Subcutaneous abdominal adipose tissue (tissue), 5 donors: ENCODE measurements at regions not wholly inside any gene's neighbourhood (a gene's known extent, or its start where the extent isn't known, plus 50 kb on each side); places are given as distances from the start of the nearest gene placed in this dataset.

Experiments
- H3K27ac ChIP-seq: one replicate; pipeline ENCODE4 v1.7.0; 2013; ENCODE audit warnings: low read depth, mild to moderate bottlenecking, inconsistent platforms, low read length, moderate library complexity
- H3K27me3 ChIP-seq, 5 donors: one replicate each; pipeline ENCODE4 v1.7.0; 2013; ENCODE audit warnings: low read length in 5 of 5, inconsistent platforms in 1 of 5; ENCODE audit not compliant: control insufficient read depth in 5 of 5, insufficient read depth in 4 of 5
- H3K36me3 ChIP-seq, 5 donors: one replicate each; pipeline ENCODE4 v1.7.0; 2013; ENCODE audit warnings: low read length in 5 of 5; ENCODE audit not compliant: control insufficient read depth in 5 of 5, insufficient read depth in 5 of 5
- H3K4me1 ChIP-seq, 5 donors: one replicate each; pipeline ENCODE4 v1.7.0; 2013; ENCODE audit warnings: low read length in 5 of 5, mild to moderate bottlenecking in 3 of 5, moderate library complexity in 1 of 5; ENCODE audit not compliant: control insufficient read depth in 5 of 5, insufficient read depth in 5 of 5
- H3K4me3 ChIP-seq, 5 donors: one replicate each; pipeline ENCODE4 v1.7.0; 2013; ENCODE audit warnings: low read length in 5 of 5, low read depth in 1 of 5
- H3K9ac ChIP-seq, 5 donors: one replicate each; pipeline ENCODE4 v1.7.0; 2013; ENCODE audit warnings: low read length in 5 of 5, mild to moderate bottlenecking in 4 of 5, moderate library complexity in 3 of 5
- H3K9me3 ChIP-seq, 5 donors: one replicate each; pipeline ENCODE4 v1.7.0; 2013; ENCODE audit warnings: low read length in 5 of 5; ENCODE audit not compliant: control insufficient read depth in 5 of 5
- donor health status: healthy.
- donor health status: healthy.
- donor health status: healthy.
- donor health status: healthy.
- donor health status: healthy.

- no peak overlapping the region for H3K27ac ChIP-seq
- H3K36me3 ChIP-seq, result peaks cover 0 to 9% (median 5%) of the 10 kb centered on the region in 5 donors
- H3K4me3 ChIP-seq, result no peak overlapping the region
Observed at GRCh38 chr2:70036290-70036689, 51.0 kb upstream of the PCBP1 start.

GRCh38 chr2:70035344-70035844 lies 51.9 kb upstream of the PCBP1 start:
- peak overlapping the region in 1 of 5 donors; percentile 22 for H3K9ac ChIP-seq
- H3K9me3 ChIP-seq, result no peaks in the 10 kb centered on the region
- peaks cover 0 to 9% (median 5%) of the 10 kb centered on the region in 5 donors for H3K36me3 ChIP-seq
- H3K4me1 ChIP-seq, result peaks cover 1 to 20% (median 14%) of the 10 kb centered on the region in 5 donors
- H3K27ac ChIP-seq, result peak overlapping the region; percentile 47
- no peak overlapping the region for H3K4me3 ChIP-seq
- no peaks in the 10 kb centered on the region for H3K27me3 ChIP-seq

More at GRCh38 chr2:70036290-70036689, 51.0 kb upstream of the PCBP1 start:
- Histone ChIP-seq H3K9me3 (no peaks in the 10 kb centered on the region), H3K4me1 (peaks cover 1 to 14% (median 9%) of the 10 kb centered on the region in 5 donors), H3K27me3 (no peaks in the 10 kb centered on the region), H3K9ac (no peak overlapping the region)

DNA sequence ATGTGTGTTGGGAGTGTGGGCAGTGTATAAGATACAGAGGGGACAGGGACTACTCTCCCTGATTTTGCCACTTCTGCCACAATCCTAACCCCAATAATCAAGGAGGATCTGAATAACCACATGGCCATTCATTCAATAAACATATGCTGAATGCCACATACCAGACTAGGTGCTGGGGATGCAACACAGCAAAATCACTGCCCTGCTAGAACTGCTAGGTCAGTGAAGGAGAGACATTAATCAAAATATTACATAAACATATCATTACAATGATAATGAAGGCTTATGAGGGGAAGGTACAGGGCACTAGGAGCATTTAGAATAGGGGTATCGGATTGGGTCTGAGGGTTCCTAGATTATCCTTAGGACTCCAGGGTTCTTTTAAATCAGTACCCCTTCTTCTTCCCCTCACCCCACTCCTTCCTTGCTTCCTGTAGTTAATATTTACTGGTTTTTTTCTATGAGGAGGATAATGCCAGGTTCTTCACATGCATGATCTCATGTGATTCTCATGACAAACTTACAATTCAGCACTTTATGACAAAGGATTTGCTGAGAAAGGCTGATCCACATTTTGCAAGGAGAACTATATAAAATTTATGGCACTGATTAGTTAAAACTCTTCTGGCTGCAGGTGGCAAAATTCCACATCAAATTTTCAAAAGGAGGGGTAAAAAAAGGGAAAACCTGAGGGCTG lies 56.4 kb upstream of the PCBP1 start:
- H3K4me3 ChIP-seq, result no peak overlapping the region
- H3K9ac ChIP-seq, result peak overlapping the region in 2 of 5 donors; percentile 16 to 61
- H3K27me3 ChIP-seq, result peaks cover 0 to 3% (median 0%) of the 10 kb centered on the region in 5 donors
- no peaks in the 10 kb centered on the region for H3K9me3 ChIP-seq
- peak overlapping the region; percentile 86 for H3K27ac ChIP-seq
- peaks cover 6 to 36% (median 29%) of the 10 kb centered on the region in 5 donors for H3K4me1 ChIP-seq
- peaks cover 0 to 9% (median 5%) of the 10 kb centered on the region in 5 donors for H3K36me3 ChIP-seq

DNA sequence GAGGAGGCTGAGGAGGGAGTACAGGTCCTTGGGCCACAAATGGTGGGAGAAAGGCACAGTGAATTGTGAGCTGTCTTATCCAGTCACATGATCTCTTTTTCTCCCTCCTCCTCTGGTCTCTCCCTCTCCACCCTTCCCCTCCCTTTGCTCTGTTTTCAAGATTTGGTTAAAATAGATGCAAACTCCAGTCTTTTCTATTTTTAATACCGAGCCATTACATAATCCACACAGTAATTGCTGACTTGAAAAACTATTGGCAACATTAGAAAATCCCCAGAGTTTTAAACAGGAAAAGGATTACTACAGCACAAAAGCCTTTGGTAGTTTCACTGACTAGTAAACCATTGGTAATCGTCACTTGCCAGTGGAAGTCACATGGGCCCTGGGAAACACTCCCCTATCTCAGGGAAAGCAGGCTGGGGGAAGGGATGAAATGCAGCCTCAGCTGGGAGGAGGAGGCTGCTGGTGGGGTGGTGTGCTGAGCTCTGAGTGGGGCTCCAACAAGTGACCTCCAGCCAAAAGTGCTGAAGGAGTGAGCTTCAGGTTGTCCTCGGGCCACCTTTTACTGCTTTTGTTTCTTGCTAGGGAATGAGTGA lies 57.4 kb upstream of the PCBP1 start:
- H3K4me3 ChIP-seq, result peak overlapping the region in 3 of 5 donors; percentile 24 to 54 (median 28)
- H3K4me1 ChIP-seq, result peaks cover 6 to 29% (median 23%) of the 10 kb centered on the region in 5 donors
- H3K9ac ChIP-seq, result peak overlapping the region; percentile 16 to 67 (median 63)
- H3K27ac ChIP-seq, result peak overlapping the region; percentile 86
- H3K9me3 ChIP-seq, result no peaks in the 10 kb centered on the region
- peaks cover 0 to 3% (median 0%) of the 10 kb centered on the region in 5 donors for H3K27me3 ChIP-seq
- H3K36me3 ChIP-seq, result peaks cover 0 to 16% (median 6%) of the 10 kb centered on the region in 5 donors

DNA sequence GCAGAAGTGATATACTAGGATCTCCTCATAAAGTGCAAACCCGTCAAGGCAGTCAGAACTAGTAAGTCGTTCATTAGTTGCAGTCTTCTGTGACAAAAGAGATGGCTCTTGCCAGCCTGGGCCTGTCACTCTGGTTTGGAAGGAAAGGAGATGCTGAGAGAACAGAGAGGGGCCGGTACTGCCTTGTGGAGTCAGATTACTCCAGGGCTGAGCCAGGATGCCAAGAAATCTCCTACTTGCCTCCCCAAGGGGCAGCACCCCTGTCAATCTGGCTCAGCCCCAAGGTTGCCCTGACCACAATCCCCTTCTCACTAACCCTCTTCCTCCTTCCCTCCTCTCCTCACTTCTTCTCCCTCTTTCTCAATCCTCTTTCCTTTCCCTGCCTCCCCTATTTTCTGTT lies 62.9 kb upstream of the ASPRV1 start:
- peaks cover 0 to 12% (median 2%) of the 10 kb centered on the region in 5 donors for H3K36me3 ChIP-seq
- no peak overlapping the region for H3K4me3 ChIP-seq
- no peak overlapping the region for H3K9ac ChIP-seq
- H3K27ac ChIP-seq, result no peak overlapping the region
- H3K27me3 ChIP-seq, result no peaks in the 10 kb centered on the region
- peaks cover 0 to 4% (median 3%) of the 10 kb centered on the region in 5 donors for H3K4me1 ChIP-seq
- no peaks in the 10 kb centered on the region for H3K9me3 ChIP-seq

DNA sequence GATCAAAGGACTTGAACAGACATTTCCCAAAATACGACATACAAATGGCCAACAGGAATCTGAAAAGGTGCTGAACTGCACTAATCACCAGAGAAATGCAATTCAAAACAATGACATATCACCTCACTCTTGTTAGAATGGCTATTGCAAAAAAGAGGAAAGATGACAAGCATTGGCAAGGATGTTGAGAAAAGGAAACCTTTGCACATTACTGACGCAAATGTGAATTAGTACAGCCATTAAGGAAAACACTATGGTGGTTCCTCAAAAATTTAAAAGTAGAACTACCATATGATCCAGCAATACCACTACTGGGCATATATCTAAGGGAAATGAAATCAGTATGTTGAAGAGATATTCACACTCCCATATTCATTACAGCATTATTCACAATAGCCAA lies 57.7 kb upstream of the ASPRV1 start:
- Histone ChIP-seq H3K36me3 (peaks cover 0 to 11% (median 2%) of the 10 kb centered on the region in 5 donors), H3K4me1 (no peaks in the 10 kb centered on the region), H3K9ac (no peak overlapping the region), H3K9me3 (no peaks in the 10 kb centered on the region), H3K4me3 (no peak overlapping the region), H3K27me3 (no peaks in the 10 kb centered on the region), H3K27ac (no peak overlapping the region)

GRCh38 chr2:70017962-70018361 lies 56.5 kb upstream of the ASPRV1 start:
- Histone ChIP-seq H3K9me3 (no peaks in the 10 kb centered on the region), H3K4me3 (no peak overlapping the region), H3K9ac (no peak overlapping the region), H3K27ac (no peak overlapping the region), H3K36me3 (peaks cover 0 to 7% (median 2%) of the 10 kb centered on the region in 5 donors), H3K27me3 (no peaks in the 10 kb centered on the region), H3K4me1 (no peaks in the 10 kb centered on the region)

GRCh38 chr2:70014959-70015358 lies 53.5 kb upstream of the ASPRV1 start:
- Histone ChIP-seq H3K4me1 (peaks cover 0 to 4% (median 0%) of the 10 kb centered on the region in 5 donors), H3K4me3 (no peak overlapping the region), H3K36me3 (peaks cover 0 to 11% (median 5%) of the 10 kb centered on the region in 5 donors), H3K27me3 (no peaks in the 10 kb centered on the region), H3K9ac (no peak overlapping the region), H3K9me3 (no peaks in the 10 kb centered on the region), H3K27ac (no peak overlapping the region)

GRCh38 chr2:70012887-70013286 lies 51.5 kb upstream of the ASPRV1 start:
- H3K4me3 ChIP-seq, result no peak overlapping the region
- H3K4me1 ChIP-seq, result peaks cover 0 to 4% (median 0%) of the 10 kb centered on the region in 5 donors
- peaks cover 0 to 11% (median 5%) of the 10 kb centered on the region in 5 donors for H3K36me3 ChIP-seq
- no peaks in the 10 kb centered on the region for H3K9me3 ChIP-seq
- H3K27me3 ChIP-seq, result no peaks in the 10 kb centered on the region
- no peak overlapping the region for H3K9ac ChIP-seq
- H3K27ac ChIP-seq, result no peak overlapping the region

- Histone ChIP-seq H3K4me1 (peaks cover 0 to 4% (median under 1%) of the 10 kb centered on the region in 5 donors), H3K27me3 (no peaks in the 10 kb centered on the region), H3K27ac (no peak overlapping the region), H3K9me3 (no peaks in the 10 kb centered on the region), H3K4me3 (no peak overlapping the region), H3K9ac (no peak overlapping the region), H3K36me3 (peaks cover 0 to 11% (median 5%) of the 10 kb centered on the region in 5 donors)
Observed at GRCh38 chr2:70011786-70012185, 50.4 kb upstream of the ASPRV1 start.
